Upper lobe of left lung (tissue), 4 donors: ENCODE measurements at regions not wholly inside any gene's neighbourhood (a gene's known extent, or its start where the extent isn't known, plus 50 kb on each side); places are given as distances from the start of the nearest gene placed in this dataset.

Experiments
- CTCF ChIP-seq, 6 experiments: fragments of 450-650 bp in 4 of 6; fragments of 200-600 bp in 2 of 6; sonication (generic) in 2 of 6; IDR thresholded peaks; one replicate each; pipeline ENCODE4 v1.5.1; 2016 to 2019; ENCODE audit warnings: antibody characterized with exemption in 6 of 6
- EP300 ChIP-seq, 4 donors: sonication (generic); formaldehyde crosslinking; IDR thresholded peaks; one replicate each; pipeline ENCODE4 v1.5.1; 2017; ENCODE audit warnings: antibody characterized with exemption in 4 of 4, control low read depth in 2 of 4
- POLR2AphosphoS5 ChIP-seq, 2 donors: sonication (generic); formaldehyde crosslinking; IDR thresholded peaks; one replicate each; pipeline ENCODE4 v1.5.1; 2017; ENCODE audit warnings: antibody characterized with exemption in 2 of 2

DNA sequence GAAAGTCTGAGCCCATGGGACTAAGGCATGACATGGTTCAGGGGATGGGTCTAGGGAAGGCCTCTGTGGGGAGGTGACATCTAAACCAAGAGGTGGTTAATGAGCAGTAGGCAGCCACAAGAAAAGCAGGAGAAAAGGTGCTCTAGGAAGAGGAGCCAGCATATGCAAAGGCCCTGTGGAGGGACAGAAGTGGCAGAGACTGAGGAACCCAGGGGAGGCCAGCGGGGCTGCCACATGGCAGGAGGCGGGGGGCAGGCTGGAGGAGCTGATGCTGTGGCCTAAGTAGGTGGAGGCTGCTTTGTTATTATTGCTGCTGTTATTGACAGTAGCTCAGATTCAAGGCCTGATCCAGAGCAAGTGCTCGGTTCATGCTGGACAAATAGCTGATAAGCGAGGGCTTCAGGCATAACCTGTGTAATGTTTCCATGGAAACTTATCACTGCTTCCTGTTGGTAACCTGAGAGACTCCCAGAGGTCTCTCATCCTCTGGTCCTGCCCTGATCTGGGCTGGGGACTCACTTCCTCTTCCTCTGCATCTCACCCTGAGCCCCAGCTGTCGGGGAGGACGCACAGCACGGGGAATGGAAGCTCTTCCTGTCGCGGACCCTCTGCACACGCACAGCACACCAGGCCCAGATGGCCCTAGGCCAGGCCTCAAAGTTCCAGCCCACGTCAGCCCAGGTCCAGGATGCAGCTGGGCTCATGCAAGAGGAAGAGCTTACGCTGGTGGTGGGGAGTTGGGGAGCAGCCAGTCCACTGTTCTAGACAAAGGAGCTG is 75.2 kb upstream of the TP53I11 start:
- no peak for TF ChIP-seq CTCF (IDR thresholded peaks at IDR 0.05)
- no peak for TF ChIP-seq EP300 (IDR thresholded peaks at IDR 0.05)
- TF ChIP-seq POLR2AphosphoS5 (IDR thresholded peaks at IDR 0.05), result peak; percentile 37 to 74
